IPS-15b (cell line): ENCODE measurements at regions not wholly inside any gene's neighbourhood (a gene's known extent, or its start where the extent isn't known, plus 50 kb on each side); places are given as distances from the start of the nearest gene placed in this dataset.
A peak's percentile ranks its signal among the peaks of the same experiment; 100 is the strongest.

Experiments used
- H3K27me3 ChIP-seq: one replicate; pipeline ENCODE4 v1.6.1; 2013; ENCODE audit warnings: low read length; ENCODE audit not compliant: control insufficient read depth, insufficient read depth
- H3K36me3 ChIP-seq: one replicate; pipeline ENCODE4 v1.6.1; 2013; ENCODE audit warnings: low read length; ENCODE audit not compliant: control insufficient read depth, insufficient read depth
- H3K4me1 ChIP-seq: one replicate; pipeline ENCODE4 v1.6.1; 2013; ENCODE audit warnings: mild to moderate bottlenecking, low read length; ENCODE audit not compliant: control insufficient read depth, insufficient read depth
- H3K4me3 ChIP-seq: one replicate; pipeline ENCODE4 v1.5.1; 2013; ENCODE audit warnings: low read depth, low read length
- H3K9ac ChIP-seq: one replicate; pipeline ENCODE4 v1.6.1; 2013; ENCODE audit warnings: low read depth, mild to moderate bottlenecking, low read length
- H3K9me3 ChIP-seq: one replicate; pipeline ENCODE4 v1.6.1; 2013; ENCODE audit warnings: mild to moderate bottlenecking, low read length; ENCODE audit not compliant: control insufficient read depth, insufficient read depth

DNA sequence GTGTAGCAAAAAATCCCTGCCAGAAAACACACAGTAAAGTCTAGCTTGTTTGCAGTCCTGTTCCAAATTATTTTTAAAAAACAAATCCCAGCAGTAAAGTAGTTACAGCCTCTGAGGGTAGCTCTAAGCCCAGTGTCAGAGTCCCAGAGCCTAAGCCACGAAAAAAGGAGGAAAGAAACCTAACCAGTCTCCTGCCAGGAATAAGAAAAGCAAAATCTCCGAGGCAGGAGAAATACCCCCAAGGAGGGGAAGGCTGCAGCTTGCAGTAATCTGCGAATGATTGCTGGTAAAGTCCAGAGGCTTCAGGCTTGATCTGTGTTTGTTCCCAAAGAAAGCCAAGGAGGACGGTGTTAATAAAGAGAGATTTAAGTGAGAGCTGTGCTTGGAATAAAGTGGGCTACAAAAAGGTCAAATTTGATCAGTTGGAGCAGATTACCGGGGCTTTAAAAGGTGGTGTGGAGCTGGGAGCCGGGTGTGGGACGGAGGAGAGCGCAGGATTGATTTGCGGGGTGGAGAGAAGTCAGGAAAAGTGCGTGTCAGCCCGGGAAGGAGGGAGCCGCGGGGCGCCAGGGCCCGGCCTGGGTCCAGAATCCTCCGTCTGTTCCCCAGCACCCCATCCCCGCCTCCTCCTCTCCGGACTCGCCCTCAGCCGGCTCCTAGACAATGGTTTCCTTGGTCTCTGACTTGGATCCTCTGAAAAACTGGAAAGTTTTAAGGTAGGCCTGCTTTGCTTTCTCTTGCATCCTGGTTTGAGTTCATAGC is 219.4 kb upstream of the CELF2 start:
- Histone ChIP-seq H3K9me3 (no peaks in the 10 kb centered on the region), H3K4me1 (peaks cover 24% of the 10 kb centered on the region), H3K27me3 (no peaks in the 10 kb centered on the region), H3K36me3 (no peaks in the 10 kb centered on the region), H3K4me3 (peak overlapping the region; percentile 26), H3K9ac (peak overlapping the region; percentile 47)

DNA sequence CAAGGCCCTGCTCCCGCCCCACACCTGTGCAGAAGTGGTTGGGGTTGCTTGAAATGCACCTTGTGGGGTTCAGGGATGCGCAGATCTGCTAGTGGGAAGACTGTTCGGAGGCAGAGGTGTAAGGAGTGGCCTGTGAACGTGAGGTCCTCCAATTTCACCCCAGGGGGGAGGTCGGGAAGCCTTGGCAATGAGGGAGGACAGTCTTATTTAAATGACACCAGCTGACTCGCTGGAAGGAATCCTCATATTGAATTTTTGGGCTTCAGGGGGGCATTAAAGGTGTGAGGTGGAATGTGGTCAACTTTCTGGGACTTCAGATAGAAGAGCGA is 218.8 kb upstream of the CELF2 start:
- Histone ChIP-seq H3K4me3 (peak overlapping the region; percentile 26), H3K9me3 (no peaks in the 10 kb centered on the region), H3K27me3 (no peaks in the 10 kb centered on the region), H3K36me3 (no peaks in the 10 kb centered on the region), H3K4me1 (peaks cover 24% of the 10 kb centered on the region), H3K9ac (no peak overlapping the region)

DNA sequence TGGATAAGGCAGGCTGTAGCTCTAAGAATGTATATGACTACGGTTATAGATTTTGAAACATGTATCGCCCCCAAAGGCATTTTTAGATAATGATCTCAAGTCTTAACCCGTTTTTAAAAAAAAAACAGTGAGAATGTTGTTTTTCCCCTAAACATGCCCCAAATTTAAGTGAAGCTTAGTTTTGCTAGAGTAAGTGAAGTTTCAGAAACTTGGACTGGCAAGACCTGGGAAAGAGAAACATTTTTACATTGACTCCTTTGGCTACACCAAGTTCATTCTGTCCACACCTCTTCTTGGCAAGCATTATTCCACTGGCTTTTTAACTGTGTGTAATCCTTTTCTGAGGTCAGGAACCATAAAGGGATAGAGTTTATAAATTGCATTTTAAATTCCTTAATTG is 216.7 kb upstream of the CELF2 start:
- Histone ChIP-seq H3K9ac (no peak overlapping the region), H3K9me3 (no peaks in the 10 kb centered on the region), H3K36me3 (no peaks in the 10 kb centered on the region), H3K27me3 (no peaks in the 10 kb centered on the region), H3K4me3 (no peak overlapping the region), H3K4me1 (peaks cover 20% of the 10 kb centered on the region)

DNA sequence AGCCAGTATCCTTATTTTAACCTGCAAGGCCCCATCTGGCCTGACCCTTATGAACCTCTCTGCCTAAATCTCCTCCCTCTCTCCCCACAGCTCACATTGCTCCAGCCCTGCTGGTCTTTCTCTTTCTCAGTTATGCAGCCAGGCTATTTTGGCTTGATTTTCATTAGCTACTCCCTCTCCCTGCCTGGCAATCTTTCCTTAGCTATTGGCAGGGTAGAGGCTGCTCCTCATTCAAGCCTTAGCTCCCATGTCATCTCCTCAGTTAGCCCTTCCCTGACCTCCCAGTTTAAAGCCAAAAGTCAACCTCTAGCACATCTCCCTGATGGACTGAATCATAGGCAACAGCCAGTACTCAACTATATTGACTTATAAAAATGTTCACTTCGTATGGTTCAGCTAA is 214.4 kb upstream of the CELF2 start:
- Histone ChIP-seq H3K36me3 (no peaks in the 10 kb centered on the region), H3K27me3 (no peaks in the 10 kb centered on the region), H3K4me3 (no peak overlapping the region), H3K4me1 (peaks cover under 1% of the 10 kb centered on the region), H3K9me3 (no peaks in the 10 kb centered on the region), H3K9ac (no peak overlapping the region)

DNA sequence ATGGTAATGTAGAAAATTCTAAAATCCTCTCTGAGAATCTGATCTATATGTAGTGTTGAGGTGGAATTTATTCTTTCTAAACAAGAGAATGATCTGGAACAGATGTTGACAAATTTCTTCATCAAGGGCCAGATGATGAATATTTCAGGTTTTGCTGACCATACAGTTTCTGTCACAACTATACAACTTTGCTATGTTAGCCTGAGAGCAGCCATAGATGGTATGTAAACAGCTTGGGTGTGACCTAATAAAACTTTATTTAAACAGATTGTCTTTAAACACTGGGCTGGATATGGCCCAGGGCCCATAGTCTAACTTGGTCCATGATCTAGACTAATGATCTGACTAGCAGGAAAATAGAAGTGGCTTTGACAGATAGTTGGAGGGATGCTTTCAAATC is 213.6 kb upstream of the CELF2 start:
- no peak overlapping the region for H3K9ac ChIP-seq

DNA sequence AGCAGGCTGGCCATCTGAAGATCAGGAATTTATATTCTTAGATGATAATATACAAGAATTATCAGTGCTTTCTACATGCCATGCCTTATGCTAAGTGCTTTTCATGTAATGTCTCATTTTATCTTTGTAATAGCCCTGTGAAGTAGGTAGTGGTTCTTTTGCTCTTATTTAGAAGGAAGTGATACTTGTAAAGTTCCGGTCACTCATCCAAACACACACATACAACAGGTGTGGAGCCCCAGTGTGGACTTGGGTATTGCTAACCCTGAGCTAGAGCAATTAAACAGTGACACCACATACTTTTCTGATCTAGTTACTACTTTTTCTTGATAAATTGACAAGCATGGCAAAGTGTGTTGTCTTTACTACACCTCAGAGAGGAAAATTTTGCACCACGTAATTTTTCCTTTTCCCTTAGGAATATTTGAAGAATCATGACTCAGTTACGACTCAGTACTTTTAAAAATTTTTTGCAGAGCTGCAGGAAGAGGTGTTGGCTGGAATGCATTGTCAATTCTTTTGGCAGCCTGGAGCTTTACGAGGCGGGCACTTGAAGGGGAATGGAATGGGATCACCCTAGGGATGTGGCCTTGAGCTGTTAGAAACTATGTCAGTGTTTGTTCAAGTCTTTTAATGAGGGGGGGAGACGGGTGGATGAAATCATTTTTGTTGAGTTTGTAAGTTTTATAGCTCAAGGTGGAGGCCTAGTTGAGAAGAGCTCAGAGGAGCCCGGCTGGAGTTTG is 212.5 kb upstream of the CELF2 start:
- Histone ChIP-seq H3K4me1 (no peaks in the 10 kb centered on the region), H3K9me3 (no peaks in the 10 kb centered on the region), H3K36me3 (no peaks in the 10 kb centered on the region), H3K9ac (no peak overlapping the region), H3K27me3 (no peaks in the 10 kb centered on the region), H3K4me3 (no peak overlapping the region)

More for the DNA sequence above, 213.6 kb upstream of the CELF2 start:
- Histone ChIP-seq H3K36me3 (no peaks in the 10 kb centered on the region), H3K27me3 (no peaks in the 10 kb centered on the region), H3K4me1 (no peaks in the 10 kb centered on the region), H3K4me3 (no peak overlapping the region), H3K9me3 (no peaks in the 10 kb centered on the region)

DNA sequence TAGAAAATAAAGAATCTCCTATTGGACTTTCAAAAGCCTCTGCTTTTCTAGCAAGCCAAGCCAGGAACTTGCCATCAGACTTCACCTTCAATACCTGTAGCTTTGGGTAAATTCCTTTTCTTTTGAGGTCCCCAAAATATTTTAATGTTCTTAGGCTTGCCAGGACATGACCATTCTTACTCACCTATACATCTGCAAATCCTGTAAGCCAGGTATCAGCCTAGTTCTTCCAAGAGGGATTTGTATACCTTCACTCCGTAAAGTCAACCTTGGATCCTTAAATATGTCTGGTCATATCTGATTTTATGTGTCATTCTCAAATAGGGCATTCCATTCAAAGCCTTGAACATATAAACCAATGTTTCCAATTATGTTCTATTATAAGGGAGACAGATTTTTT is 210.6 kb upstream of the CELF2 start:
- H3K4me1 ChIP-seq: no peaks in the 10 kb centered on the region
- H3K9me3 ChIP-seq: no peaks in the 10 kb centered on the region
- H3K27me3 ChIP-seq: no peaks in the 10 kb centered on the region
- H3K36me3 ChIP-seq: no peaks in the 10 kb centered on the region
- H3K9ac ChIP-seq: no peak overlapping the region
- H3K4me3 ChIP-seq: no peak overlapping the region

DNA sequence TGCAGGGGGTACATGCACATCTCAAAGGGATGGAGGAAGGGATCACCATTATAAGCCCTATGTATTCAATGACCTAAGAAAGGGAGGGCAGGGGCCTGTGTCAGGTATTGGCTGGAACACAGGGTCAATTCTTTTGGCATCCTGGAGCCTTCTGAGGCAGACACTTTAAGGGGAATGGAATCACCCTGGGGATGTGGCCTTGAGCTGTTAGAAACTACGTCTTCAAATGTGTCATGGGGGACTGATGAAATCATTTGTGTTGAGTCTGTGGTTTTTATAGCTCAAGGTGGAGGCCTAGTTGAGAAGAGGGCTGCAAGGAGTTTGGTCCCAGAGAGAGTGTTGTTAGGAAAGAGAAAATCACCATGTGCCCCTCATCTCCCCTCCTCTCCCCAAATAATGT is 206.1 kb upstream of the CELF2 start:
- Histone ChIP-seq H3K27me3 (no peaks in the 10 kb centered on the region), H3K36me3 (no peaks in the 10 kb centered on the region), H3K9ac (no peak overlapping the region), H3K9me3 (no peaks in the 10 kb centered on the region), H3K4me1 (no peaks in the 10 kb centered on the region), H3K4me3 (no peak overlapping the region)

DNA sequence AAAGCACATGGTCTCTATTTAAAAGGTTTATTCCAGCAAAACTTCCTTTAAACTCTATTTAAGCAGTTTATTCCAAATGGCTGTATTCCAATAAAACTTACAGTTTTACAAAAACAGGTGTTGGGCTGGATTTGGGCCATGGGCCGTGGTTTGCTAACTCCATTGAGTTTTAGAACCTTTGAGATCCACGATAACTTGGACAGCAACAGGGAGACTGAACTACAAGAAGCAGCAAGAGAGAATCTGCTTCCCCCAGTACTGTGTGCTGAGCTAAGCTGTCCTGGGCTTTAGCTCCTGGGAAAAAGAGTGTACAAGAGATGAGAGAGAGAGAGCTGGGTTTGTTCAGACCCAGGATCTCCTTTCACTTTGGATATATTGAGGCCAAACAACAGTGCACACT is 204.0 kb upstream of the CELF2 start:
- Histone ChIP-seq H3K4me1 (no peaks in the 10 kb centered on the region), H3K4me3 (no peak overlapping the region), H3K36me3 (no peaks in the 10 kb centered on the region), H3K9me3 (no peaks in the 10 kb centered on the region), H3K27me3 (no peaks in the 10 kb centered on the region), H3K9ac (no peak overlapping the region)

DNA sequence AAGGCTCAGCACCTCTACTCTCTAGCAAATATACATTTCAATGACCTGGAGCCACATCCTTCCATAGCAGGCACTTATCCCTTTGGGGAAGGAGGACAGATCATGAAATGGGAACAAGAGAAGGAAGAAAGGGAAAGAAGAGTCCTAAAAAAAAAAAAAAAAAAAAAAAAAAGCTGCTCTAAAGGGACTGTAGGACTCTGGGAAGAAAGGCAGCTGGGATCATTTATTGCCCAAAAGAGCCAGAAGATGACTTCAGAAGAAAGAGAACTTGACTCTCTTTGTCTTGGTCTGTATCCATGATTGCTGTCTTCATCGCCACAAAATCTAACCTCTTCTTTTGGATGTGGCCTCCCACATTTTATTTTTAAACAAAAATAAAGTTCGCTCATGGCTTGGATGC is 203.6 kb upstream of the CELF2 start:
- no peaks in the 10 kb centered on the region for H3K36me3 ChIP-seq
- no peak overlapping the region for H3K4me3 ChIP-seq
- no peak overlapping the region for H3K9ac ChIP-seq
- H3K27me3 ChIP-seq: no peaks in the 10 kb centered on the region
- H3K9me3 ChIP-seq: no peaks in the 10 kb centered on the region
- H3K4me1 ChIP-seq: no peaks in the 10 kb centered on the region

DNA sequence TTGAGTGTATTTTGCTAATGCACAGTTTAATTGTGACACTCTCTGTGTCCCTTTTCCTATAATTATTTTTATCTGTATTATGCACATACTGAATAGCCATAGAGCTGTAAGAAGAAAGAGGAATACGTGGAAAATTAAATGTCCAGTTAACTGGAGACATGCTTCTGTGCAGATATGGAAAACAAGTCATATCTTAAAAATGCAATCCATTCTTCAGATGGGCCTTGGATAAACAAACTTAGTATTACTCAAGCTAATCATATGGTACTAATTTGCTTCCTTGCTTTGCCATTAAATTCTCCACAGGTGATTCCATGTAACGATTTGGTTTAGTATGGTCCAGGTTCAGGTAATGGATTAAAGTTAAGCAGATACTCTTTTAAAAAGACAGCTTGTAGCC is 201.2 kb upstream of the CELF2 start:
- H3K27me3 ChIP-seq: no peaks in the 10 kb centered on the region
- no peaks in the 10 kb centered on the region for H3K9me3 ChIP-seq
- no peaks in the 10 kb centered on the region for H3K4me1 ChIP-seq
- H3K36me3 ChIP-seq: no peaks in the 10 kb centered on the region
- H3K9ac ChIP-seq: no peak overlapping the region
- no peak overlapping the region for H3K4me3 ChIP-seq

DNA sequence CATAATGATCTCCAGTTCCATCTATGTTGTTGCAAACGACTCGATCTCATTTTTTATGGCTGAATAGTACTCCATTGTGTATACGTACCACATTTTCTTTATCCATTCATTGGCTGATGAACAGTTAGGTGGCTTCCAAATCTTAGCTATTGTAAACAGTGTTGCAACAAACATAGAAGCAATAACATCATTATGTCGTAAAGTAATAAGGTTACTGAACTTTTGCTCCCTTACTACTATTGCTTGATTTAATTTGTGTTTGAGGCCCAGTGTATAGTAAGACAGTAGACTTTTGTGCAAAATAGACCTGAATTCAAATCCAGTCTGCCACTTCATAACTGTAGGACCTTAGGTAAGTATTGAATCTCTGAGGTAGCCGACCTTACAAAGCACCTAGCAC is 200.1 kb upstream of the CELF2 start:
- H3K36me3 ChIP-seq: no peaks in the 10 kb centered on the region
- no peak overlapping the region for H3K4me3 ChIP-seq
- no peaks in the 10 kb centered on the region for H3K27me3 ChIP-seq
- H3K9ac ChIP-seq: no peak overlapping the region
- H3K9me3 ChIP-seq: no peaks in the 10 kb centered on the region
- H3K4me1 ChIP-seq: no peaks in the 10 kb centered on the region
